ENCODE measurements at regions not wholly inside any gene's neighbourhood (a gene's known extent, or its start where the extent isn't known, plus 50 kb on each side); places are given as distances from the start of the nearest gene placed in this dataset.

- WGBS: 75% methylated on average over 2 of the region's 2 CpGs
- no peak for DNase-seq (ENCODE audit: extremely low spot score)
- Histone ChIP-seq H3K36me3 (ENCODE audit: insufficient read depth) (no peaks in the 10 kb centered on the region), H3K4me3 (ENCODE audit: low read depth, low read length) (no peak overlapping the region), H3K27ac (ENCODE audit: low read depth) (no peak overlapping the region), H3K4me1 (ENCODE audit: insufficient read depth) (no peaks in the 10 kb centered on the region)
These were observed 304.1 kb downstream of the BUD13 start for GRCh38 chr11:116468699-116469098.

- H3K36me3 ChIP-seq (ENCODE audit: insufficient read depth): no peaks in the 10 kb centered on the region
- no peak overlapping the region for H3K27ac ChIP-seq (ENCODE audit: low read depth)
- no peak for DNase-seq (ENCODE audit: extremely low spot score)
- H3K4me3 ChIP-seq (ENCODE audit: low read depth, low read length): no peak overlapping the region
- WGBS: 74% methylated on average over 6 of the region's 6 CpGs
- H3K4me1 ChIP-seq (ENCODE audit: insufficient read depth): no peaks in the 10 kb centered on the region
These were observed 305.0 kb downstream of the BUD13 start for GRCh38 chr11:116467823-116468222.

- H3K4me1 ChIP-seq (ENCODE audit: insufficient read depth): no peaks in the 10 kb centered on the region
These were observed 306.0 kb downstream of the BUD13 start for GRCh38 chr11:116466801-116467200.

GRCh38 chr11:116466191-116466590 is 306.6 kb downstream of the BUD13 start:
- Histone ChIP-seq H3K4me3 (ENCODE audit: low read depth, low read length) (no peak overlapping the region), H3K36me3 (ENCODE audit: insufficient read depth) (no peaks in the 10 kb centered on the region), H3K4me1 (ENCODE audit: insufficient read depth) (no peaks in the 10 kb centered on the region), H3K27ac (ENCODE audit: low read depth) (no peak overlapping the region)
- DNase-seq (ENCODE audit: extremely low spot score): no peak
- WGBS: 54% methylated on average over 6 of the region's 6 CpGs

More at GRCh38 chr11:116466801-116467200, 306.0 kb downstream of the BUD13 start:
- no peak for DNase-seq (ENCODE audit: extremely low spot score)
- no peak overlapping the region for H3K4me3 ChIP-seq (ENCODE audit: low read depth, low read length)
- no peak overlapping the region for H3K27ac ChIP-seq (ENCODE audit: low read depth)
- WGBS: 52% methylated on average over 6 of the region's 6 CpGs
- no peaks in the 10 kb centered on the region for H3K36me3 ChIP-seq (ENCODE audit: insufficient read depth)

GRCh38 chr11:116465056-116465455 is 307.7 kb downstream of the BUD13 start:
- H3K4me3 ChIP-seq (ENCODE audit: low read depth, low read length): no peak overlapping the region
- WGBS: 73% methylated on average over 4 of the region's 4 CpGs
- no peak for DNase-seq (ENCODE audit: extremely low spot score)
- H3K36me3 ChIP-seq (ENCODE audit: insufficient read depth): no peaks in the 10 kb centered on the region
- no peak overlapping the region for H3K27ac ChIP-seq (ENCODE audit: low read depth)
- H3K4me1 ChIP-seq (ENCODE audit: insufficient read depth): no peaks in the 10 kb centered on the region

GRCh38 chr11:116461789-116462188 is 311.0 kb downstream of the BUD13 start:
- Histone ChIP-seq H3K36me3 (ENCODE audit: insufficient read depth) (no peaks in the 10 kb centered on the region), H3K4me1 (ENCODE audit: insufficient read depth) (no peaks in the 10 kb centered on the region), H3K27ac (ENCODE audit: low read depth) (no peak overlapping the region), H3K4me3 (ENCODE audit: low read depth, low read length) (no peak overlapping the region)
- 45% methylated on average over 2 of the region's 2 CpGs for whole genome bisulfite sequencing
- DNase-seq (ENCODE audit: extremely low spot score): no peak

- no peak overlapping the region for H3K4me3 ChIP-seq (ENCODE audit: low read depth, low read length)
- WGBS: 69% methylated on average over 3 of the region's 3 CpGs
- DNase-seq (ENCODE audit: extremely low spot score): no peak
- no peaks in the 10 kb centered on the region for H3K4me1 ChIP-seq (ENCODE audit: insufficient read depth)
- no peaks in the 10 kb centered on the region for H3K36me3 ChIP-seq (ENCODE audit: insufficient read depth)
- no peak overlapping the region for H3K27ac ChIP-seq (ENCODE audit: low read depth)
These were observed 312.4 kb downstream of the BUD13 start for GRCh38 chr11:116460156-116460920.

GRCh38 chr11:116459185-116460045 is 313.4 kb downstream of the BUD13 start:
- no peak for DNase-seq (ENCODE audit: extremely low spot score)
- no peaks in the 10 kb centered on the region for H3K36me3 ChIP-seq (ENCODE audit: insufficient read depth)
- no peaks in the 10 kb centered on the region for H3K4me1 ChIP-seq (ENCODE audit: insufficient read depth)
- H3K4me3 ChIP-seq (ENCODE audit: low read depth, low read length): no peak overlapping the region
- no peak overlapping the region for H3K27ac ChIP-seq (ENCODE audit: low read depth)
- 36% methylated on average over 13 of the region's 13 CpGs for WGBS

GRCh38 chr11:116458546-116458945 is 314.2 kb downstream of the BUD13 start:
- no peak for DNase-seq (ENCODE audit: extremely low spot score)
- no peaks in the 10 kb centered on the region for H3K36me3 ChIP-seq (ENCODE audit: insufficient read depth)
- 73% methylated on average over 4 of the region's 4 CpGs for WGBS
- H3K27ac ChIP-seq (ENCODE audit: low read depth): no peak overlapping the region
- H3K4me3 ChIP-seq (ENCODE audit: low read depth, low read length): no peak overlapping the region
- no peaks in the 10 kb centered on the region for H3K4me1 ChIP-seq (ENCODE audit: insufficient read depth)

GRCh38 chr11:116457336-116458007 is 315.3 kb downstream of the BUD13 start:
- DNase-seq (ENCODE audit: extremely low spot score): no peak
- no peak overlapping the region for H3K27ac ChIP-seq (ENCODE audit: low read depth)
- no peak overlapping the region for H3K4me3 ChIP-seq (ENCODE audit: low read depth, low read length)
- H3K36me3 ChIP-seq (ENCODE audit: insufficient read depth): no peaks in the 10 kb centered on the region
- H3K4me1 ChIP-seq (ENCODE audit: insufficient read depth): no peaks in the 10 kb centered on the region
- WGBS: 68% methylated on average over 10 of the region's 10 CpGs

GRCh38 chr11:116454951-116455350 is 317.8 kb downstream of the BUD13 start:
- H3K27ac ChIP-seq (ENCODE audit: low read depth): no peak overlapping the region
- 70% methylated on average over 1 of the region's 1 CpG for WGBS
- H3K4me1 ChIP-seq (ENCODE audit: insufficient read depth): no peaks in the 10 kb centered on the region
- no peak for DNase-seq (ENCODE audit: extremely low spot score)
- H3K4me3 ChIP-seq (ENCODE audit: low read depth, low read length): no peak overlapping the region
- H3K36me3 ChIP-seq (ENCODE audit: insufficient read depth): no peaks in the 10 kb centered on the region

GRCh38 chr11:116454020-116454645 is 318.7 kb downstream of the BUD13 start:
- no peak overlapping the region for H3K4me3 ChIP-seq (ENCODE audit: low read depth, low read length)
- no peak overlapping the region for H3K27ac ChIP-seq (ENCODE audit: low read depth)
- no peak for DNase-seq (ENCODE audit: extremely low spot score)
- no peaks in the 10 kb centered on the region for H3K4me1 ChIP-seq (ENCODE audit: insufficient read depth)
- WGBS: 52% methylated on average over 9 of the region's 9 CpGs
- H3K36me3 ChIP-seq (ENCODE audit: insufficient read depth): no peaks in the 10 kb centered on the region

- H3K4me3 ChIP-seq (ENCODE audit: low read depth, low read length): no peak overlapping the region
- no peak overlapping the region for H3K27ac ChIP-seq (ENCODE audit: low read depth)
- no peak for DNase-seq (ENCODE audit: extremely low spot score)
- H3K36me3 ChIP-seq (ENCODE audit: insufficient read depth): no peaks in the 10 kb centered on the region
- WGBS: 72% methylated on average over 3 of the region's 3 CpGs
- no peaks in the 10 kb centered on the region for H3K4me1 ChIP-seq (ENCODE audit: insufficient read depth)
These were observed 320.3 kb downstream of the BUD13 start for GRCh38 chr11:116452461-116452860.
